H1 (cell line): ENCODE measurements at regions not wholly inside any gene's neighbourhood (a gene's known extent, or its start where the extent isn't known, plus 50 kb on each side); places are given as distances from the start of the nearest gene placed in this dataset.

Source experiments
- CTCF ChIA-PET: fragments of 300-600 bp; sonication (Branson Sonifier 250); formaldehyde crosslinking; loops from one replicate; lab custom pipeline; 2021; ENCODE audit not compliant: partially characterized antibody; lab: Charles Lee
- POLR2A ChIA-PET: fragments of 300-600 bp; sonication (Branson Sonifier 250); formaldehyde crosslinking; loops from one replicate; lab custom pipeline; 2021; ENCODE audit warnings: inconsistent platforms; ENCODE audit not compliant: partially characterized antibody; lab: Charles Lee
- DNase-seq, 2 experiments: peaks; one replicate each; pipeline versions ENCODE4 v3.0.0 to v3.0.0-alpha.2; 2010 to 2022; ENCODE audit warnings: low spot score in 2 of 2, low read depth in 1 of 2, mixed read lengths in 1 of 2
- FAIRE-seq: peaks from 2 replicates; lab custom pipeline; 2011; peaks lifted over from hg19 to GRCh38; lab: Jason Lieb, UNC
- H2AFZ ChIP-seq: 2 replicates; pipeline ENCODE4 v1.8.1; 2012; ENCODE audit warnings: low read length, inconsistent platforms
- H2AK5ac ChIP-seq: 2 replicates; pipeline ENCODE4 v1.6.1; 2013; ENCODE audit warnings: low read depth, low read length
- H2BK120ac ChIP-seq: replicated peaks from 2 replicates; pipeline ENCODE3; 2013; ENCODE audit warnings: low read depth, low read length, inconsistent platforms
- H2BK12ac ChIP-seq: 2 replicates; pipeline ENCODE4 v1.6.1; 2013; ENCODE audit warnings: low read depth, low read length
- H2BK15ac ChIP-seq: 2 replicates; pipeline ENCODE4 v1.6.1; 2013; ENCODE audit warnings: low read length
- H2BK20ac ChIP-seq: 2 replicates; pipeline ENCODE4 v1.6.1; 2013; ENCODE audit warnings: low read length
- H2BK5ac ChIP-seq: 2 replicates; pipeline ENCODE4 v1.6.1; 2013; ENCODE audit warnings: low read depth, low read length
- H3K14ac ChIP-seq: 2 replicates; pipeline ENCODE4 v1.6.1; 2013; ENCODE audit warnings: inconsistent platforms; ENCODE audit not compliant: insufficient read length
- H3K18ac ChIP-seq: 2 replicates; pipeline ENCODE4 v1.6.1; 2013; ENCODE audit warnings: low read length; ENCODE audit errors: extremely low read depth
- H3K23ac ChIP-seq: 2 replicates; pipeline ENCODE4 v1.6.1; 2013; ENCODE audit warnings: inconsistent platforms; ENCODE audit not compliant: insufficient read length
- H3K23me2 ChIP-seq: 2 replicates; pipeline ENCODE4 v1.6.1; 2013; ENCODE audit warnings: low read depth, low read length
- H3K27ac ChIP-seq: 2 replicates; pipeline ENCODE4 v1.6.1; 2011; ENCODE audit warnings: low read depth, low read length, inconsistent platforms
- H3K27me3 ChIP-seq, 4 experiments: replicated peaks in 1 of 4; 1 replicate in 1 of 4; 2 replicates in 3 of 4; pipeline versions ENCODE4 v1.6.1 to v1.8.1; 2011 to 2013; ENCODE audit warnings: low read length in 3 of 4, mild to moderate bottlenecking in 3 of 4, inconsistent platforms in 2 of 4, mixed read lengths in 2 of 4, moderate library complexity in 1 of 4; ENCODE audit not compliant: control insufficient read depth in 3 of 4, insufficient read depth in 3 of 4; ENCODE audit errors: extremely low read depth in 1 of 4
- H3K36me3 ChIP-seq, 4 experiments: 2 replicates each; pipeline versions ENCODE4 v1.6.1 to v1.8.1; 2011 to 2013; ENCODE audit warnings: mild to moderate bottlenecking in 4 of 4, low read length in 3 of 4, moderate library complexity in 2 of 4, control low read depth in 1 of 4, inconsistent platforms in 1 of 4; ENCODE audit not compliant: insufficient read depth in 4 of 4, control insufficient read depth in 2 of 4
- H3K4ac ChIP-seq: replicated peaks from 2 replicates; pipeline ENCODE3; 2013; ENCODE audit warnings: low read length, low read depth, mixed read lengths, inconsistent platforms; ENCODE audit not compliant: insufficient read length
- H3K4me1 ChIP-seq, 4 experiments: replicated peaks in 1 of 4; 1 replicate in 1 of 4; 2 replicates in 3 of 4; pipeline versions ENCODE4 v1.6.1 to v1.8.1; 2011 to 2013; ENCODE audit warnings: low read length in 3 of 4, inconsistent platforms in 2 of 4, mixed read lengths in 1 of 4; ENCODE audit not compliant: insufficient read depth in 4 of 4, control insufficient read depth in 3 of 4
- H3K4me2 ChIP-seq, 2 experiments: 2 replicates each; pipeline versions ENCODE4 v1.6.1 to v1.8.1; 2011 to 2013; ENCODE audit warnings: low read depth in 2 of 2, low read length in 2 of 2, control low read depth in 1 of 2, inconsistent platforms in 1 of 2, mild to moderate bottlenecking in 1 of 2; ENCODE audit not compliant: insufficient read depth in 1 of 2
- H3K4me3 ChIP-seq, 4 experiments: fragments of 200-600, 300-600 bp in 1 of 4; sonication (generic), shearing (Covaris generic), sonication (Bioruptor Twin) in 1 of 4; 2 replicates each; pipeline versions ENCODE4 v1.5.1 to v1.8.1; 2011 to 2016; ENCODE audit warnings: low read length in 4 of 4, low read depth in 3 of 4, control low read depth in 2 of 4, inconsistent platforms in 2 of 4, mild to moderate bottlenecking in 2 of 4, mixed read lengths in 1 of 4, moderate library complexity in 1 of 4; ENCODE audit not compliant: insufficient read depth in 2 of 4; ENCODE audit errors: extremely low read depth in 1 of 4
- H3K56ac ChIP-seq: replicated peaks from 2 replicates; pipeline ENCODE3; 2013; ENCODE audit warnings: low read depth, mild to moderate bottlenecking, mixed read lengths, low read length, inconsistent platforms; ENCODE audit not compliant: insufficient read length
- H3K79me1 ChIP-seq: 2 replicates; pipeline ENCODE4 v1.6.1; 2013; ENCODE audit warnings: low read depth, low read length, control low read depth
- H3K79me2 ChIP-seq, 2 experiments: 2 replicates each; pipeline versions ENCODE4 v1.6.1 to v1.8.1; 2012 to 2013; ENCODE audit warnings: low read length in 2 of 2, mild to moderate bottlenecking in 2 of 2, inconsistent platforms in 1 of 2; ENCODE audit not compliant: insufficient read depth in 2 of 2, control insufficient read depth in 1 of 2
- H3K9ac ChIP-seq, 4 experiments: replicated peaks in 1 of 4; 1 replicate in 1 of 4; 2 replicates in 3 of 4; pipeline versions ENCODE4 v1.6.1 to v1.8.1; 2011 to 2013; ENCODE audit warnings: low read depth in 3 of 4, low read length in 3 of 4, control low read depth in 2 of 4, mild to moderate bottlenecking in 2 of 4, moderate library complexity in 2 of 4, inconsistent platforms in 1 of 4; ENCODE audit errors: extremely low read depth in 1 of 4
- H3K9me3 ChIP-seq, 2 experiments: 2 replicates each; pipeline versions ENCODE4 v1.6.1 to v1.8.1; 2012 to 2013; ENCODE audit warnings: mild to moderate bottlenecking in 2 of 2, moderate library complexity in 2 of 2, control low read depth in 1 of 2, inconsistent platforms in 1 of 2, low read depth in 1 of 2, low read length in 1 of 2, mixed read lengths in 1 of 2; ENCODE audit not compliant: insufficient read depth in 2 of 2
- H4K20me1 ChIP-seq, 2 experiments: replicated peaks in 1 of 2; 2 replicates each; pipeline versions ENCODE3 to v1.8.1; 2011 to 2013; ENCODE audit warnings: inconsistent platforms in 2 of 2, low read length in 2 of 2, mild to moderate bottlenecking in 1 of 2; ENCODE audit not compliant: insufficient read depth in 2 of 2, control insufficient read depth in 1 of 2
- H4K5ac ChIP-seq: 2 replicates; pipeline ENCODE4 v1.6.1; 2013; ENCODE audit warnings: low read length, low read depth, mixed read lengths, inconsistent platforms; ENCODE audit not compliant: insufficient read length
- H4K8ac ChIP-seq: 2 replicates; pipeline ENCODE4 v1.8.0; 2013; ENCODE audit warnings: mild to moderate bottlenecking, moderate library complexity, low read length, inconsistent platforms; ENCODE audit not compliant: insufficient read depth; ENCODE audit errors: extremely low read depth
- H4K91ac ChIP-seq: replicated peaks from 2 replicates; pipeline ENCODE3; 2013; ENCODE audit warnings: low read length, mixed read lengths, inconsistent platforms; ENCODE audit not compliant: insufficient read length
- CTBP2 ChIP-seq: IDR thresholded peaks from 2 replicates; pipeline ENCODE4 v1.7.0; 2011; ENCODE audit warnings: borderline replicate concordance, mild to moderate bottlenecking, moderate library complexity, mixed read lengths, low read length; ENCODE audit not compliant: insufficient read depth, insufficient read length
- JUND ChIP-seq: IDR thresholded peaks from 2 replicates; pipeline ENCODE4 v1.6.1; 2011; ENCODE audit warnings: mild to moderate bottlenecking, improper control_type of control experiment, low read length
- PHF8 ChIP-seq: fragments of 200-600 bp; sonication (generic); conservative IDR thresholded peaks from 2 replicates; pipeline ENCODE4 v1.7.1; 2012; ENCODE audit warnings: low read depth, mild to moderate bottlenecking, inconsistent platforms, low read length, moderate library complexity
- TEAD4 ChIP-seq: IDR thresholded peaks from 2 replicates; pipeline ENCODE4 v1.6.1; 2012; ENCODE audit warnings: low read depth, low read length, inconsistent platforms, mixed read lengths
- WGBS, 2 experiments: shearing (Covaris generic) in 1 of 2; methylation state at CpG; one replicate each; pipeline versions ENCODE4 v1.1.6 to v1.1.7; 2013 to 2015; ENCODE audit warnings: low lambda C conversion rate in 2 of 2, mixed read lengths in 2 of 2, inconsistent platforms in 1 of 2, low coverage in 1 of 2, missing lambda C conversion rate in 1 of 2; ENCODE audit not compliant: insufficient replicate concordance in 2 of 2, insufficient coverage in 1 of 2, insufficient read length in 1 of 2; ENCODE audit errors: extremely low coverage in 1 of 2, missing lambda C conversion rate in 1 of 2; 5-methylcytosine and 5-hydroxymethylcytosine counted together
- TF ChIP-seq, protein P1 (sequence below): IDR thresholded peaks from 2 replicates; pipeline ENCODE4 v1.6.1; 2012; ENCODE audit warnings: inconsistent platforms

DNA sequence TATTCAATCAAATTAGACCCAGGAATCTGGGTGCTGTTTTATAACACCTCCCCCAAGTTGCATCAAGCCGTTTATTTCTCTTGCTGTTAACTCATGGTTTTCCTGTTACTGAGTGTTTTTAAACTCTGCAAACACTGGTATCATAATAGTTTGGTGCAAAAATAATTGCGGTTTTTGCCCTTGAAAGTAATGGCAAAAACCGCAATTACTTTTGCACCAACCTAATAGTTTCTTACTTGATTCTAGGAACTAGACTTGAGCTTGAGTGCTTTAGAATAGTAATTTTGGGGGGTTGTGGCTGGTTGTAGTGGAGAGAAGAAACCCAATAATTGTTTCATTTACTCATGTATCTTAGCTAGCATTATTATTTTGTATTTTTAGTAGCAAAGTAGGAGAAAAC, 156.6 kb downstream of the FHIP1A start:
- Histone ChIP-seq H3K36me3 (no peaks in the 10 kb centered on the region), H3K18ac (no peak overlapping the region), H2BK120ac (no peak overlapping the region), H2AK5ac (no peak overlapping the region), H2BK12ac (no peak overlapping the region), H3K9me3 (no peaks in the 10 kb centered on the region), H3K79me1 (0 out of 2 replicates have a peak, but pooled peaks cover 3% of the 10 kb centered on the region), H3K27ac (no peak overlapping the region), H3K4ac (no peak overlapping the region), H2BK15ac (no peak overlapping the region), H2BK20ac (no peak overlapping the region), H4K20me1 (no peaks in the 10 kb centered on the region), H3K23ac (no peak overlapping the region), H3K4me2 (no peak overlapping the region), H4K5ac (no peak overlapping the region), H4K8ac (no peak overlapping the region), H3K79me2 (peaks cover 0 to 24% of the 10 kb centered on the region in 2 experiments; a peak in 2 of 4 replicates), H2AFZ (no peak overlapping the region), H4K91ac (no peak overlapping the region), H3K4me1 (peaks cover 0 to 3% (median under 1%) of the 10 kb centered on the region in 4 experiments; a peak in 1 of 7 replicates)
- DNase-seq (no peak), FAIRE-seq (no peak)
- 86% methylated on average over 3 of the region's 3 CpGs; no CpG with 5 or more reads in 1 of the 2 experiments for WGBS, 2 experiments
- TF ChIP-seq TEAD4, result no peak
- no peak for TF ChIP-seq JUND
- TF ChIP-seq PHF8, result no peak
- no peak for TF ChIP-seq CTBP2
- TF ChIP-seq, protein P1, sequence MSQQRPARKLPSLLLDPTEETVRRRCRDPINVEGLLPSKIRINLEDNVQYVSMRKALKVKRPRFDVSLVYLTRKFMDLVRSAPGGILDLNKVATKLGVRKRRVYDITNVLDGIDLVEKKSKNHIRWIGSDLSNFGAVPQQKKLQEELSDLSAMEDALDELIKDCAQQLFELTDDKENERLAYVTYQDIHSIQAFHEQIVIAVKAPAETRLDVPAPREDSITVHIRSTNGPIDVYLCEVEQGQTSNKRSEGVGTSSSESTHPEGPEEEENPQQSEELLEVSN, result no peak
- TF ChIP-seq, all 59 proteins: peak for 0
- no peak overlapping the region for H3K9ac ChIP-seq
- H2BK5ac ChIP-seq, result no peak overlapping the region
- no peak overlapping the region for H3K14ac ChIP-seq
- no peaks in the 10 kb centered on the region; the same call in 1 of the 2 replicates for H3K23me2 ChIP-seq
- POLR2A ChIA-PET, result no interaction called here
- H3K27me3 ChIP-seq, result no peaks in the 10 kb centered on the region
- H3K4me3 ChIP-seq, result no peak overlapping the region
- CTCF ChIA-PET, result no interaction called here
- H3K56ac ChIP-seq, result no peak overlapping the region
